ENCODE measurements at regions not wholly inside any gene's neighbourhood (a gene's known extent, or its start where the extent isn't known, plus 50 kb on each side); places are given as distances from the start of the nearest gene placed in this dataset.

GRCh38 chr1:239786464-239786863, 305.2 kb upstream of the FMN2 start:
- DNase-seq (peak in 1 of 2 donors; percentile 59), ATAC-seq (ENCODE audit: low FRiP score in 2 of 2) (no peak)
- TF ChIP-seq CTCF (IDR thresholded peaks at IDR 0.05) (no peak), EP300 (IDR thresholded peaks at IDR 0.05) (no peak), POLR2AphosphoS5 (IDR thresholded peaks at IDR 0.05) (no peak), POLR2A (IDR thresholded peaks at IDR 0.05) (no peak)
- Histone ChIP-seq H3K4me1 (no peaks in the 10 kb centered on the region), H3K27ac (no peak overlapping the region), H3K4me3 (no peak overlapping the region), H3K27me3 (no peaks in the 10 kb centered on the region), H3K36me3 (no peaks in the 10 kb centered on the region), H3K9me3 (no peaks in the 10 kb centered on the region)
- 86 to 90% methylated on average over 10 of the region's 10 CpGs for WGBS, 2 donors

- Histone ChIP-seq H3K27me3 (no peaks in the 10 kb centered on the region), H3K4me1 (no peaks in the 10 kb centered on the region), H3K4me3 (no peak overlapping the region), H3K9me3 (no peaks in the 10 kb centered on the region), H3K27ac (no peak overlapping the region), H3K36me3 (no peaks in the 10 kb centered on the region)
- TF ChIP-seq EP300 (IDR thresholded peaks at IDR 0.05) = no peak
- no peak for TF ChIP-seq POLR2AphosphoS5 (IDR thresholded peaks at IDR 0.05)
- no peak for TF ChIP-seq CTCF (IDR thresholded peaks at IDR 0.05)
- TF ChIP-seq POLR2A (IDR thresholded peaks at IDR 0.05) = no peak
- DNase-seq = no peak
- ATAC-seq (ENCODE audit: low FRiP score in 2 of 2) = no peak
These were observed 299.5 kb upstream of the FMN2 start for GRCh38 chr1:239792157-239792556.

- H3K36me3 ChIP-seq = no peaks in the 10 kb centered on the region
- TF ChIP-seq POLR2A (IDR thresholded peaks at IDR 0.05) (no peak), POLR2AphosphoS5 (IDR thresholded peaks at IDR 0.05) (no peak), CTCF (IDR thresholded peaks at IDR 0.05) (no peak), EP300 (IDR thresholded peaks at IDR 0.05) (no peak)
- ATAC-seq (ENCODE audit: low FRiP score in 2 of 2) (no peak), DNase-seq (no peak)
- H3K4me1 ChIP-seq = no peaks in the 10 kb centered on the region
- 46 to 49% methylated on average over 3 of the region's 3 CpGs for WGBS, 2 donors
- no peak overlapping the region for H3K4me3 ChIP-seq
- no peaks in the 10 kb centered on the region for H3K9me3 ChIP-seq
- H3K27me3 ChIP-seq = no peaks in the 10 kb centered on the region
- H3K27ac ChIP-seq = no peak overlapping the region
These were observed 296.4 kb upstream of the FMN2 start for GRCh38 chr1:239795304-239795703.

GRCh38 chr1:239799617-239800016, 292.1 kb upstream of the FMN2 start:
- Histone ChIP-seq H3K36me3 (no peaks in the 10 kb centered on the region), H3K27ac (no peak overlapping the region), H3K9me3 (no peaks in the 10 kb centered on the region), H3K4me3 (no peak overlapping the region), H3K27me3 (no peaks in the 10 kb centered on the region), H3K4me1 (no peaks in the 10 kb centered on the region)
- TF ChIP-seq POLR2A (IDR thresholded peaks at IDR 0.05) (no peak), EP300 (IDR thresholded peaks at IDR 0.05) (no peak), CTCF (IDR thresholded peaks at IDR 0.05) (no peak), POLR2AphosphoS5 (IDR thresholded peaks at IDR 0.05) (no peak)
- 88 to 90% methylated on average over 3 of the region's 3 CpGs for WGBS, 2 donors
- DNase-seq (no peak), ATAC-seq (ENCODE audit: low FRiP score in 2 of 2) (no peak)

- 85 to 94% methylated on average over 3 of the region's 3 CpGs for WGBS, 2 donors
- no peaks in the 10 kb centered on the region for H3K4me1 ChIP-seq
- H3K27ac ChIP-seq = no peak overlapping the region
- no peak overlapping the region for H3K4me3 ChIP-seq
- H3K27me3 ChIP-seq = no peaks in the 10 kb centered on the region
- TF ChIP-seq CTCF (IDR thresholded peaks at IDR 0.05) (no peak), POLR2A (IDR thresholded peaks at IDR 0.05) (no peak), POLR2AphosphoS5 (IDR thresholded peaks at IDR 0.05) (no peak), EP300 (IDR thresholded peaks at IDR 0.05) (no peak)
- H3K36me3 ChIP-seq = no peaks in the 10 kb centered on the region
- no peaks in the 10 kb centered on the region for H3K9me3 ChIP-seq
- ATAC-seq (ENCODE audit: low FRiP score in 2 of 2) = no peak
- no peak for DNase-seq
These were observed 290.8 kb upstream of the FMN2 start for GRCh38 chr1:239800861-239801260.
